ENCODE measurements at regions not wholly inside any gene's neighbourhood (a gene's known extent, or its start where the extent isn't known, plus 50 kb on each side); places are given as distances from the start of the nearest gene placed in this dataset.

GRCh38 chrX:87098477-87098876 is 419.1 kb upstream of the KLHL4 start:
- H3K36me3 ChIP-seq = no peaks in the 10 kb centered on the region
- H3K9me3 ChIP-seq = no peaks in the 10 kb centered on the region
- TF ChIP-seq CTCF (IDR thresholded peaks at IDR 0.05) = no peak
- H3K4me3 ChIP-seq = no peak overlapping the region
- DNase-seq = no peak
- no peaks in the 10 kb centered on the region for H3K4me1 ChIP-seq
- intact Hi-C loops (cut with DNase I) = no loop called here
- no peak for ATAC-seq
- no peak overlapping the region for H3K27ac ChIP-seq
- H3K27me3 ChIP-seq = no peaks in the 10 kb centered on the region

GRCh38 chrX:87105131-87105530 is 412.5 kb upstream of the KLHL4 start:
- Histone ChIP-seq H3K4me1 (no peaks in the 10 kb centered on the region), H3K27me3 (no peaks in the 10 kb centered on the region), H3K36me3 (no peaks in the 10 kb centered on the region), H3K27ac (no peak overlapping the region), H3K4me3 (no peak overlapping the region), H3K9me3 (no peaks in the 10 kb centered on the region)
- intact Hi-C loops (cut with DNase I) = no loop called here
- ATAC-seq = no peak
- DNase-seq = no peak
- no peak for TF ChIP-seq CTCF (IDR thresholded peaks at IDR 0.05)

- Histone ChIP-seq H3K36me3 (no peaks in the 10 kb centered on the region), H3K9me3 (no peaks in the 10 kb centered on the region), H3K4me3 (no peak overlapping the region), H3K27me3 (no peaks in the 10 kb centered on the region), H3K4me1 (no peaks in the 10 kb centered on the region), H3K27ac (no peak overlapping the region)
- TF ChIP-seq CTCF (IDR thresholded peaks at IDR 0.05) = no peak
- DNase-seq = no peak
- intact Hi-C loops (cut with DNase I) = no loop called here
- no peak for ATAC-seq
Observed at GRCh38 chrX:87110142-87110541, 407.5 kb upstream of the KLHL4 start.

- Histone ChIP-seq H3K9me3 (no peaks in the 10 kb centered on the region), H3K4me3 (no peak overlapping the region), H3K4me1 (no peaks in the 10 kb centered on the region), H3K36me3 (no peaks in the 10 kb centered on the region), H3K27me3 (no peaks in the 10 kb centered on the region), H3K27ac (no peak overlapping the region)
- no peak for ATAC-seq
- DNase-seq = no peak
- no peak for TF ChIP-seq CTCF (IDR thresholded peaks at IDR 0.05)
- intact Hi-C loops (cut with DNase I) = no loop called here
Observed at GRCh38 chrX:87140800-87141483, 376.7 kb upstream of the KLHL4 start.

GRCh38 chrX:87160435-87161010 is 357.1 kb upstream of the KLHL4 start:
- ATAC-seq (no peak), DNase-seq (no peak)
- H3K27me3 ChIP-seq = no peaks in the 10 kb centered on the region
- no peak overlapping the region for H3K4me3 ChIP-seq
- no peaks in the 10 kb centered on the region for H3K9me3 ChIP-seq
- no peak for TF ChIP-seq CTCF (IDR thresholded peaks at IDR 0.05)
- intact Hi-C loops (cut with DNase I) = no loop called here
- no peaks in the 10 kb centered on the region for H3K4me1 ChIP-seq
- H3K36me3 ChIP-seq = no peaks in the 10 kb centered on the region
- no peak overlapping the region for H3K27ac ChIP-seq

Data from upper lobe of right lung (tissue), 1 donor.